ENCODE measurements at regions not wholly inside any gene's neighbourhood (a gene's known extent, or its start where the extent isn't known, plus 50 kb on each side); places are given as distances from the start of the nearest gene placed in this dataset.

DNA sequence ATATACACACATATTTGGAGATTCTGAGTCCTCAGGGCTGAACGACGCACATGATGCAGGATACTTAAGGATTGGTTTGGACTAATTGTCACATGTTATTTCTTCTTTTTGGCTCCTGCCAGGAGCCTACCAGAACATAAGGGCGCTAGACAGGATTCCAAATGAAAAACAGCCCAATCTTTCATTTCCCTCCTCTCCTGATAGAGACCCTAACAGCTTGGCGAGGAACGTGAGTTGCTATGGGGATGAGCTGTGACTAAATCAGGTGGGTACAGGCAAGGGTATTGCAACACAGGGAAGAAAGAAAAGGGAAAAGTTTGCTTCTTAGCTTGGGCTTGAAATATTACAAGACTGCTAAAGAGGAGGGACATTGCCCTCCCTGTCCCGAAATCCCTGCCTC, 109.9 kb downstream of the AIPL1 start:
- DNase-seq (ENCODE audit: low read depth): no peak
- H3K4me3 ChIP-seq (ENCODE audit: low read depth, low read length): no peak overlapping the region
- TF ChIP-seq MYC (IDR thresholded peaks at IDR 0.05; ENCODE audit: low read depth, low read length): no peak
- no peak for TF ChIP-seq POLR2A (IDR thresholded peaks at IDR 0.05; ENCODE audit: extremely low read depth, insufficient read length)
- TF ChIP-seq, protein P1, sequence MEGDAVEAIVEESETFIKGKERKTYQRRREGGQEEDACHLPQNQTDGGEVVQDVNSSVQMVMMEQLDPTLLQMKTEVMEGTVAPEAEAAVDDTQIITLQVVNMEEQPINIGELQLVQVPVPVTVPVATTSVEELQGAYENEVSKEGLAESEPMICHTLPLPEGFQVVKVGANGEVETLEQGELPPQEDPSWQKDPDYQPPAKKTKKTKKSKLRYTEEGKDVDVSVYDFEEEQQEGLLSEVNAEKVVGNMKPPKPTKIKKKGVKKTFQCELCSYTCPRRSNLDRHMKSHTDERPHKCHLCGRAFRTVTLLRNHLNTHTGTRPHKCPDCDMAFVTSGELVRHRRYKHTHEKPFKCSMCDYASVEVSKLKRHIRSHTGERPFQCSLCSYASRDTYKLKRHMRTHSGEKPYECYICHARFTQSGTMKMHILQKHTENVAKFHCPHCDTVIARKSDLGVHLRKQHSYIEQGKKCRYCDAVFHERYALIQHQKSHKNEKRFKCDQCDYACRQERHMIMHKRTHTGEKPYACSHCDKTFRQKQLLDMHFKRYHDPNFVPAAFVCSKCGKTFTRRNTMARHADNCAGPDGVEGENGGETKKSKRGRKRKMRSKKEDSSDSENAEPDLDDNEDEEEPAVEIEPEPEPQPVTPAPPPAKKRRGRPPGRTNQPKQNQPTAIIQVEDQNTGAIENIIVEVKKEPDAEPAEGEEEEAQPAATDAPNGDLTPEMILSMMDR (IDR thresholded peaks at IDR 0.05; ENCODE audit: low read depth, low read length): no peak
- TF ChIP-seq, protein P2, sequence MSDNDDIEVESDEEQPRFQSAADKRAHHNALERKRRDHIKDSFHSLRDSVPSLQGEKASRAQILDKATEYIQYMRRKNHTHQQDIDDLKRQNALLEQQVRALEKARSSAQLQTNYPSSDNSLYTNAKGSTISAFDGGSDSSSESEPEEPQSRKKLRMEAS (IDR thresholded peaks at IDR 0.05; ENCODE audit: low read depth, low read length): no peak

GRCh38 chr17:6323626-6324356, 111.1 kb downstream of the AIPL1 start:
- H3K4me3 ChIP-seq (ENCODE audit: low read depth, low read length): no peak overlapping the region
- TF ChIP-seq MYC (IDR thresholded peaks at IDR 0.05; ENCODE audit: low read depth, low read length): no peak
- TF ChIP-seq, protein P2 (IDR thresholded peaks at IDR 0.05; ENCODE audit: low read depth, low read length): no peak
- no peak for TF ChIP-seq POLR2A (IDR thresholded peaks at IDR 0.05; ENCODE audit: extremely low read depth, insufficient read length)
- TF ChIP-seq, protein P1 (IDR thresholded peaks at IDR 0.05; ENCODE audit: low read depth, low read length): no peak
- DNase-seq (ENCODE audit: low read depth): no peak

DNA sequence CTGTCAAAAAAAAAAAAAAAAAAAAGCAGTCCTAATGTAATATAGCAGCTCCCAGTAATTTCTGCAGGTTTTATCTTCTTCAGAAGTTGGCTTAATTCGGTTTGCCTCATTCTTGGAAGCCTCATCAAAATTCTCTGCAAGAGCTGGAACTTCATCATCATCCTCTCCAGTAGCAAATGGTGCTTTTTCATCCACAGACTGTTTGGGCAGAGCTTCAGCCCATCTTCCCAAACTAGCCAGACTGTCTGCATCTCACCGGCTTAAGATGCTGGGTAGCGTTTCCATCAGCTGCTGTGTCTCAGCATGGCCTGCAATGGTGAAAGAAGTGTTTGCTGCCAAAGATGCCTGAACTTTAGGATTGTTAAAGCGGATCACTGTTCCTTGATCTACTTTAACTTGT, 112.6 kb downstream of the AIPL1 start:
- no peak for TF ChIP-seq MYC (IDR thresholded peaks at IDR 0.05; ENCODE audit: low read depth, low read length)
- TF ChIP-seq, protein P1 (IDR thresholded peaks at IDR 0.05; ENCODE audit: low read depth, low read length): no peak
- TF ChIP-seq, protein P2 (IDR thresholded peaks at IDR 0.05; ENCODE audit: low read depth, low read length): no peak
- TF ChIP-seq POLR2A (IDR thresholded peaks at IDR 0.05; ENCODE audit: extremely low read depth, insufficient read length): no peak
- DNase-seq (ENCODE audit: low read depth): no peak
- H3K4me3 ChIP-seq (ENCODE audit: low read depth, low read length): no peak overlapping the region

GRCh38 chr17:6314311-6314710, 120.6 kb downstream of the AIPL1 start:
- no peak for DNase-seq (ENCODE audit: low read depth)
- no peak overlapping the region for H3K4me3 ChIP-seq (ENCODE audit: low read depth, low read length)
- TF ChIP-seq MYC (IDR thresholded peaks at IDR 0.05; ENCODE audit: low read depth, low read length) (no peak), POLR2A (IDR thresholded peaks at IDR 0.05; ENCODE audit: extremely low read depth, insufficient read length) (no peak)
- TF ChIP-seq, protein P2 (IDR thresholded peaks at IDR 0.05; ENCODE audit: low read depth, low read length): no peak
- TF ChIP-seq, protein P1 (IDR thresholded peaks at IDR 0.05; ENCODE audit: low read depth, low read length): no peak

GRCh38 chr17:6313835-6314234, 121.1 kb downstream of the AIPL1 start:
- H3K4me3 ChIP-seq (ENCODE audit: low read depth, low read length): no peak overlapping the region
- TF ChIP-seq, protein P1 (IDR thresholded peaks at IDR 0.05; ENCODE audit: low read depth, low read length): no peak
- TF ChIP-seq, protein P2 (IDR thresholded peaks at IDR 0.05; ENCODE audit: low read depth, low read length): no peak
- TF ChIP-seq POLR2A (IDR thresholded peaks at IDR 0.05; ENCODE audit: extremely low read depth, insufficient read length) (no peak), MYC (IDR thresholded peaks at IDR 0.05; ENCODE audit: low read depth, low read length) (no peak)
- no peak for DNase-seq (ENCODE audit: low read depth)

All from NB4 (cell line).